ENCODE measurements at regions not wholly inside any gene's neighbourhood (a gene's known extent, or its start where the extent isn't known, plus 50 kb on each side); places are given as distances from the start of the nearest gene placed in this dataset.

DNA sequence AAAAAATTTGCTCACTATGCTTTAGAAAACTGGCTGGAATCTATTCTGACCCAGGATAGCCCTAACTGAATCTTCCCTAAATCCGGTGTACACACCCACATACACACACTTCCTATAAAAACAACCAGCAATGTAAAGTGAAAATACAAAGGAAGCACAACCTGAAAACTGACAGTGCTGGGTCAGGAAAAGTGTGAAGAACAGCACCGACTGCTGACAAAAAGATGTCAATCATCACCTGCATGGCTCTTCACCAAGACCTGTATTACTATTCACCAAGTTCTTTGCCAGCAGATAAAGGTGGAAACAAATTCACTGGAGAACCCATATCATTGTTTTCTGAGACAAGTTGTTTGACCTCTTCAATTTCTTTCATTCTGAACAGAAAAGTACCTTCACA, 293.8 kb upstream of the GRAMD2B start:
- Mint-ChIP-seq H3K36me3 (no peaks in the 10 kb centered on the region), H3K27ac (no peak overlapping the region), H3K4me3 (no peak overlapping the region), H3K27me3 (no peaks in the 10 kb centered on the region), H3K4me1 (no peaks in the 10 kb centered on the region), H3K9me3 (peaks cover 0 to 23% (median 9%) of the 10 kb centered on the region in 11 donors)
- ChIA-PET POLR2A (no interaction called here), CTCF (no interaction called here)
- Histone ChIP-seq H3K27me3 (ENCODE audit: control insufficient read depth in 2 of 2, insufficient read depth in 2 of 2, low read length in 2 of 2) (no peaks in the 10 kb centered on the region), H3K27ac (ENCODE audit: low read depth, low read length) (no peak overlapping the region), H3K36me3 (ENCODE audit: control insufficient read depth in 2 of 3, insufficient read depth in 3 of 3, low read length in 3 of 3) (no peaks in the 10 kb centered on the region), H3K4me3 (ENCODE audit: low read length) (no peak overlapping the region), H3K4me1 (ENCODE audit: control insufficient read depth in 2 of 2, insufficient read depth in 2 of 2, low read length in 2 of 2) (no peaks in the 10 kb centered on the region), H3K9me3 (ENCODE audit: control insufficient read depth in 2 of 3, low read length in 3 of 3) (no peaks in the 10 kb centered on the region)
- ATAC-seq (no peak), DNase-seq (no peak)
- intact Hi-C loops (cut with micrococcal nuclease), result no loop called here

- intact Hi-C loops (cut with micrococcal nuclease), result no loop called here
- Histone ChIP-seq H3K36me3 (ENCODE audit: control insufficient read depth in 2 of 3, insufficient read depth in 3 of 3, low read length in 3 of 3) (no peaks in the 10 kb centered on the region), H3K4me3 (ENCODE audit: low read length) (no peak overlapping the region), H3K27ac (ENCODE audit: low read depth, low read length) (no peak overlapping the region), H3K27me3 (ENCODE audit: control insufficient read depth in 2 of 2, insufficient read depth in 2 of 2, low read length in 2 of 2) (no peaks in the 10 kb centered on the region), H3K4me1 (ENCODE audit: control insufficient read depth in 2 of 2, insufficient read depth in 2 of 2, low read length in 2 of 2) (no peaks in the 10 kb centered on the region), H3K9me3 (ENCODE audit: control insufficient read depth in 2 of 3, low read length in 3 of 3) (no peaks in the 10 kb centered on the region)
- ChIA-PET POLR2A (no interaction called here), CTCF (no interaction called here)
- Mint-ChIP-seq H3K4me3 (no peak overlapping the region), H3K27ac (no peak overlapping the region), H3K9me3 (peaks cover 0 to 21% (median 11%) of the 10 kb centered on the region in 11 donors), H3K36me3 (no peaks in the 10 kb centered on the region), H3K27me3 (no peaks in the 10 kb centered on the region), H3K4me1 (no peaks in the 10 kb centered on the region)
- DNase-seq, result no peak
- no peak for ATAC-seq
These were observed 289.8 kb upstream of the GRAMD2B start for GRCh38 chr5:126133424-126133823.

GRCh38 chr5:126137891-126138280, 285.3 kb upstream of the GRAMD2B start:
- Histone ChIP-seq H3K27ac (ENCODE audit: low read depth, low read length) (no peak overlapping the region), H3K36me3 (ENCODE audit: control insufficient read depth in 2 of 3, insufficient read depth in 3 of 3, low read length in 3 of 3) (no peaks in the 10 kb centered on the region), H3K9me3 (ENCODE audit: control insufficient read depth in 2 of 3, low read length in 3 of 3) (no peaks in the 10 kb centered on the region), H3K4me1 (ENCODE audit: control insufficient read depth in 2 of 2, insufficient read depth in 2 of 2, low read length in 2 of 2) (no peaks in the 10 kb centered on the region), H3K27me3 (ENCODE audit: control insufficient read depth in 2 of 2, insufficient read depth in 2 of 2, low read length in 2 of 2) (no peaks in the 10 kb centered on the region), H3K4me3 (ENCODE audit: low read length) (no peak overlapping the region)
- Mint-ChIP-seq H3K4me3 (no peak overlapping the region), H3K27me3 (no peaks in the 10 kb centered on the region), H3K36me3 (peaks cover 0 to 7% (median 0%) of the 10 kb centered on the region in 5 donors), H3K27ac (no peak overlapping the region), H3K4me1 (no peaks in the 10 kb centered on the region), H3K9me3 (peaks cover 0 to 18% (median 5%) of the 10 kb centered on the region in 11 donors)
- intact Hi-C loops (cut with micrococcal nuclease), result no loop called here
- ATAC-seq, result no peak
- ChIA-PET CTCF (no interaction called here), POLR2A (no interaction called here)
- no peak for DNase-seq

GRCh38 chr5:126138281-126138931, 284.8 kb upstream of the GRAMD2B start:
- intact Hi-C loops (cut with micrococcal nuclease), result no loop called here
- H3K36me3 ChIP-seq (ENCODE audit: control insufficient read depth in 2 of 3, insufficient read depth in 3 of 3, low read length in 3 of 3), result no peaks in the 10 kb centered on the region
- Mint-ChIP-seq H3K4me3 (no peak overlapping the region), H3K27me3 (no peaks in the 10 kb centered on the region), H3K4me1 (no peaks in the 10 kb centered on the region), H3K27ac (no peak overlapping the region), H3K9me3 (peaks cover 0 to 15% (median 4%) of the 10 kb centered on the region in 11 donors), H3K36me3 (peaks cover 0 to 7% (median 0%) of the 10 kb centered on the region in 5 donors)
- no peaks in the 10 kb centered on the region for H3K9me3 ChIP-seq (ENCODE audit: control insufficient read depth in 2 of 3, low read length in 3 of 3)
- H3K4me1 ChIP-seq (ENCODE audit: control insufficient read depth in 2 of 2, insufficient read depth in 2 of 2, low read length in 2 of 2), result no peaks in the 10 kb centered on the region
- no peak for ATAC-seq
- no peak overlapping the region for H3K4me3 ChIP-seq (ENCODE audit: low read length)
- CTCF ChIA-PET, result no interaction called here
- DNase-seq, result no peak
- no peaks in the 10 kb centered on the region for H3K27me3 ChIP-seq (ENCODE audit: control insufficient read depth in 2 of 2, insufficient read depth in 2 of 2, low read length in 2 of 2)
- no peak overlapping the region for H3K27ac ChIP-seq (ENCODE audit: low read depth, low read length)
- POLR2A ChIA-PET, result no interaction called here

- H3K36me3 Mint-ChIP-seq, result peaks cover 0 to 7% (median 0%) of the 10 kb centered on the region in 5 donors
- H3K27ac ChIP-seq (ENCODE audit: low read depth, low read length), result no peak overlapping the region
- DNase-seq (no peak), ATAC-seq (no peak)
- no peak overlapping the region for H3K27ac Mint-ChIP-seq
- H3K9me3 ChIP-seq (ENCODE audit: control insufficient read depth in 2 of 3, low read length in 3 of 3), result no peaks in the 10 kb centered on the region
- no peaks in the 10 kb centered on the region for H3K27me3 Mint-ChIP-seq
- H3K4me3 ChIP-seq (ENCODE audit: low read length), result no peak overlapping the region
- H3K4me1 ChIP-seq (ENCODE audit: control insufficient read depth in 2 of 2, insufficient read depth in 2 of 2, low read length in 2 of 2), result no peaks in the 10 kb centered on the region
- intact Hi-C loops (cut with micrococcal nuclease), result no loop called here
- CTCF ChIA-PET, result no interaction called here
- no peaks in the 10 kb centered on the region for H3K27me3 ChIP-seq (ENCODE audit: control insufficient read depth in 2 of 2, insufficient read depth in 2 of 2, low read length in 2 of 2)
- no peak overlapping the region for H3K4me3 Mint-ChIP-seq
- POLR2A ChIA-PET, result no interaction called here
- peaks cover 0 to 13% (median 5%) of the 10 kb centered on the region in 11 donors for H3K9me3 Mint-ChIP-seq
- no peaks in the 10 kb centered on the region for H3K4me1 Mint-ChIP-seq
- H3K36me3 ChIP-seq (ENCODE audit: control insufficient read depth in 2 of 3, insufficient read depth in 3 of 3, low read length in 3 of 3), result no peaks in the 10 kb centered on the region
These were observed 284.1 kb upstream of the GRAMD2B start for GRCh38 chr5:126139086-126139485.

- no peak overlapping the region for H3K4me3 ChIP-seq (ENCODE audit: low read length)
- H3K9me3 Mint-ChIP-seq, result peaks cover 0 to 15% (median 5%) of the 10 kb centered on the region in 11 donors
- no peak overlapping the region for H3K27ac Mint-ChIP-seq
- no peaks in the 10 kb centered on the region for H3K36me3 ChIP-seq (ENCODE audit: control insufficient read depth in 2 of 3, insufficient read depth in 3 of 3, low read length in 3 of 3)
- H3K27me3 Mint-ChIP-seq, result no peaks in the 10 kb centered on the region
- ATAC-seq (no peak), DNase-seq (no peak)
- CTCF ChIA-PET, result no interaction called here
- POLR2A ChIA-PET, result no interaction called here
- H3K27me3 ChIP-seq (ENCODE audit: control insufficient read depth in 2 of 2, insufficient read depth in 2 of 2, low read length in 2 of 2), result no peaks in the 10 kb centered on the region
- H3K4me1 Mint-ChIP-seq, result no peaks in the 10 kb centered on the region
- peaks cover 0 to 7% (median 0%) of the 10 kb centered on the region in 5 donors for H3K36me3 Mint-ChIP-seq
- no peaks in the 10 kb centered on the region for H3K4me1 ChIP-seq (ENCODE audit: control insufficient read depth in 2 of 2, insufficient read depth in 2 of 2, low read length in 2 of 2)
- intact Hi-C loops (cut with micrococcal nuclease), result no loop called here
- H3K4me3 Mint-ChIP-seq, result no peak overlapping the region
- H3K9me3 ChIP-seq (ENCODE audit: control insufficient read depth in 2 of 3, low read length in 3 of 3), result no peaks in the 10 kb centered on the region
- no peak overlapping the region for H3K27ac ChIP-seq (ENCODE audit: low read depth, low read length)
These were observed 283.4 kb upstream of the GRAMD2B start for GRCh38 chr5:126139773-126140172.

- Mint-ChIP-seq H3K27ac (no peak overlapping the region), H3K36me3 (peaks cover 0 to 12% (median 0%) of the 10 kb centered on the region in 5 donors), H3K9me3 (peaks cover 0 to 19% (median 5%) of the 10 kb centered on the region in 11 donors), H3K4me1 (no peaks in the 10 kb centered on the region), H3K27me3 (no peaks in the 10 kb centered on the region), H3K4me3 (no peak overlapping the region)
- H3K4me3 ChIP-seq (ENCODE audit: low read length), result no peak overlapping the region
- no peaks in the 10 kb centered on the region for H3K4me1 ChIP-seq (ENCODE audit: control insufficient read depth in 2 of 2, insufficient read depth in 2 of 2, low read length in 2 of 2)
- DNase-seq (no peak), ATAC-seq (no peak)
- intact Hi-C loops (cut with micrococcal nuclease), result no loop called here
- H3K27me3 ChIP-seq (ENCODE audit: control insufficient read depth in 2 of 2, insufficient read depth in 2 of 2, low read length in 2 of 2), result no peaks in the 10 kb centered on the region
- no peak overlapping the region for H3K27ac ChIP-seq (ENCODE audit: low read depth, low read length)
- CTCF ChIA-PET, result no interaction called here
- POLR2A ChIA-PET, result no interaction called here
- no peaks in the 10 kb centered on the region for H3K9me3 ChIP-seq (ENCODE audit: control insufficient read depth in 2 of 3, low read length in 3 of 3)
- no peaks in the 10 kb centered on the region for H3K36me3 ChIP-seq (ENCODE audit: control insufficient read depth in 2 of 3, insufficient read depth in 3 of 3, low read length in 3 of 3)
These were observed 279.6 kb upstream of the GRAMD2B start for GRCh38 chr5:126143622-126144021.

All from naive thymus-derived CD4-positive, alpha-beta T cell (primary cell).